ENCODE measurements at regions not wholly inside any gene's neighbourhood (a gene's known extent, or its start where the extent isn't known, plus 50 kb on each side); places are given as distances from the start of the nearest gene placed in this dataset.
"Not testable (repeated sequence)": the region's sequence is repeated elsewhere in the genome, so short reads cannot be mapped to it uniquely, and the experiment has no call there.

DNA sequence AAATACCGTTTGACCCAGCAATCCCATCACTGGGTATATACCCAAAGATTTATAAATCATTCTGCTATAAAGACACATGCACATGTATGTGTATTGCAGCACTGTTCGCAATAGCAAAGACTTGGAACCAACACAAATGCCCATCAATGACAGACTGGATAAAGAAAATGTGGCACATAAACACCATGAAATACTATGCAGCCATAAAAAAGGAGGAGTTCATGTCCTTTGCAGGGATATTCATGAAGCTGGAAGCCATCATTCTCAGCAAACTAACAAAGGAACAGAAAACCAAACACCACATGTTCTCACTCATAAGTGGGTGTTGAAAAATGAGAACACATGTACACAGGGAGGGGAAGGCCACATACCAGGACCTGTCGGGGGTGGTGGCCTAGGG is 86.5 kb upstream of the FGGY start:
- not testable (repeated sequence) for H3K27ac ChIP-seq (ENCODE audit: low read depth, low read length)
- 87 to 94% (median 91%) methylated on average over 3 of the region's 3 CpGs for WGBS, 3 donors

DNA sequence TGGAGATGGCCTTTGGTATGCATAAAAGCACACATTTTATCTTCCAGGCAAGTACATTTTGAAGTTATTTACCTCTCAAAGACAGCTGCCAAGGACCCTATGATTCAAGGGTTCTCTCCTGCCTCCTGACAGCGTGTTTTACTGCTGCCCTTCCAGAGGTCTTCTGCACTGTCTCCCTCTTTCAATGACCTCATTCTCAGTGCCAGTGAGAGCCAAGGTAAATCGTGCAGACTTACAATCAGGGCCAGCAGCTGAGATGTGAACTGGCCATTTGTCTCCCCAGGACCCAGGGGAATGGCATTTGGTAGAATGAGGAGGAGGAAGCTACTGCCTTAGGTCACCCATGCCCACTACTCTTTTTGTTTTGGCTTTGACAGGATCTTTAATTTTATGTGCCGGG is 84.2 kb upstream of the FGGY start:
- WGBS, 3 donors: 83 to 87% (median 85%) methylated on average over 3 of the region's 3 CpGs
- H3K27ac ChIP-seq (ENCODE audit: low read depth, low read length): no peak overlapping the region

- WGBS, 3 donors: 47 to 86% (median 81%) methylated on average over 10 of the region's 10 CpGs
- H3K27ac ChIP-seq (ENCODE audit: low read depth, low read length): no peak overlapping the region
Measured at GRCh38 chr1:59214248-59215208, 82.4 kb upstream of the FGGY start.

DNA sequence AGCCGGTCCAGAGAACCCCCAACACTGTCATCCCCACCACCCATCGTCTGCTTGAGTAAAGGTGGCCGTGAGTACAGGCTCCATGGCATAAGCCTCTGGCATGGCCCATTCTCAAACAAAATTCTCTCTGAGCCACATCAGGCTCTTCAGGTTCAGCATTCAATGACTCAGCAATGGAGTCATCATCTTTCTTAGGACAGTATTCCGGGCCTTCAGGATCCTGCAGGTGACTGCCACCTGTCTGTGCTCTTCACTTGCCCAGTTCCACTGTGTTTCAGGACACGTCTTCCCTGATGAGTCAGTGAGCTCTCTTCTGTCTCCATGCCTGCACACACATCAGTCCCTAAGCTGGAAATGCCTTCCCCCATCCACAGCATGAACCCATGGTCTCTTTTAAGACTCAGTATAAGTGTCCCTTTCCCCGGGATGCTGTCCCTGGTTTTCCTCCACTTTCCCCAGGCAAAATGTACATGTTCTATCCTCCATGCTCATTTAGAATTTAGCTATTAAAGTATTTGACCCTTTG is 81.1 kb upstream of the FGGY start:
- WGBS, 3 donors: 96 to 98% (median 97%) methylated on average over 6 of the region's 6 CpGs
- no peak overlapping the region for H3K27ac ChIP-seq (ENCODE audit: low read depth, low read length)

DNA sequence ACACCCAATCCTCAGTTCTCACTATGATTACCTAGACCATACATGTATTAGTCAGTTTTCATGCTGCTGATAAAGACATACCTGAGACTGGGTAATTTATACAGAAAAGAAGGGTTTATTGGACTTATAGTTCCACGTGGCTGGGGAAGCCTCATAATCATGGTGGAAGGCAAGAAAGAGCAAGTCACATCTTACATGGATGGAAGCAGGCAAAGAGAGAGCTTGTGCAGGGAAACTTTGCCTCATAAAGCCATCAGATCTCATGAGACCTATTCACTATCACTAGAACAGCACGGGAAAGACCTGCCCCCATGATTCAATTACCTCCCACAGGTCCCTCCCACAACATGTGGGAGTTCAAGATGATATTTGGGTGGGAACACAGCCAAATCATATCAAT is 79.5 kb upstream of the FGGY start:
- not testable (repeated sequence) for H3K27ac ChIP-seq (ENCODE audit: low read depth, low read length)
- WGBS, 3 donors: 69 to 90% (median 81%) methylated on average over 2 of the region's 2 CpGs

DNA sequence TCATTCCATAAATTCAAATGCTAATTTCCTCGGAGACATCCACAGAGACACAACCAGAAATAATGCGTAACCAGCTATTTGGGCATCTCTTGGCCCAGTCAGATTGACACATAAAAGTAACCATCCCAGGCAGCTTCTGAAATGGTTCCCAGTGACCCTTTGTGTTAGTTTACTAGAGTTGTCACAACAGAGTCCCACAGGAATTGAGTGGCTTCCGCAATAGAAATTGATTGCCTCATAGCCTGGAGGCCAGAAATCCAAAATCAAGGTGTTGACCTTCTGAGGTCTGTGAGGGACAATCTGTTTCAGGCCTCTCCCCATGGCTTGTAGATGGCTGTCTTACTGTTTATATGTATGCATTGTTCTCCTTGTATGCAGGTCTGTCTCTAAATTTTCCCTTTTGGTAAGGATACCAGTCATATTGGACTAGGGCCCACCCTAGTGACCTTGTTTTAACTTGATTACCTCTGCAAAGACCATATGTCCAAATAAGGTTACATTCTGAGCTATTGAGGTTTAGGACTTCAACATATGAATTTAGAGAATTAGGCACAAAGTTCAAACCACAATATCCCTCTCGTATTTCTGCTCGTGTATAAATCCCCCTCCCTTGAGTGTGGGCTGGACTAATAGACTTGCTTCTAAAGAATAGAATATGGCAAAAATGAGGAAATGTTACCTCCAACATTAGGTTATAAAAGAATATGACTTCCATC is 78.2 kb upstream of the FGGY start:
- WGBS, 3 donors: 56 to 77% (median 63%) methylated on average over 5 of the region's 5 CpGs

GRCh38 chr1:59219916-59220315 is 77.0 kb upstream of the FGGY start:
- WGBS, 3 donors: 64 to 84% (median 72%) methylated on average over 2 of the region's 2 CpGs

More for the DNA sequence above, 78.2 kb upstream of the FGGY start:
- no peak overlapping the region for H3K27ac ChIP-seq (ENCODE audit: low read depth, low read length)

GRCh38 chr1:59220356-59220755 is 76.5 kb upstream of the FGGY start:
- WGBS, 3 donors: 35 to 60% (median 41%) methylated on average over 5 of the region's 5 CpGs
- H3K27ac ChIP-seq (ENCODE audit: low read depth, low read length): no peak overlapping the region

More at GRCh38 chr1:59219916-59220315, 77.0 kb upstream of the FGGY start:
- H3K27ac ChIP-seq (ENCODE audit: low read depth, low read length): no peak overlapping the region

GRCh38 chr1:59223198-59223597 is 73.7 kb upstream of the FGGY start:
- H3K27ac ChIP-seq (ENCODE audit: low read depth, low read length): no peak overlapping the region
- WGBS, 3 donors: 72 to 86% (median 75%) methylated on average over 2 of the region's 2 CpGs

DNA sequence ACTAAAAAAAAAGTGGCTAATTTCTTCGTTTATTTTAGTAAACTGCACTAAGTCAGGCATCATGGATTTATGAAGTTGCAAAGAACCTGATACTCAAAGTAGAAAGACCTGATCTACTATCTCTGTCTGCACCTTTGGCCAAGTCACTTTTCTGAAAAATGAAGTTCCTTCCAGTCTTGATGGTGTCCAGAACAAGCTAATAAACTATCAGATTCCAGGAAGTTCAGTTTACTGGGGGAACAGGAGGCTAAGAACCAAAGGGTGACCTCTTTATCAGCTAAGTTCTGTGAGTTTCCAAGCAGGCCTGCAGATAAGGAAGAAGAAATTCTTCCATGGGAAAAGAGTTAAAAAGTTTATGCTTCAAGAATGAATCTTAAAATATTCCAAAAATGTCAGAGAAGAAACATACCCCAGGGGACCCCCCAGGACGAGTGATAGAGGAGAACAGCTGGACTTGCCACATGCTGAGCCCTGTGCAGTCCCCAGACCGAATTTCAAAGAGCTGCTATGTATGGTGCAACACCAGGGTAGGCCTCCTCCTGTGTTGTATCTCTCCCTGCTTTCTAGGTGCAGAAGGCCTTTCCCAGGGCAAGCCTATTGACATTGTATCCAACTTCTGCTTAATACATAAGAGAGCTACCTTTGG is 72.8 kb upstream of the FGGY start:
- H3K27ac ChIP-seq (ENCODE audit: low read depth, low read length): no peak overlapping the region
- 44 to 52% (median 52%) methylated on average over 3 of the region's 3 CpGs for WGBS, 3 donors

GRCh38 chr1:59225594-59226316 is 71.1 kb upstream of the FGGY start:
- 63 to 95% (median 94%) methylated on average over 2 of the region's 2 CpGs for WGBS, 3 donors

DNA sequence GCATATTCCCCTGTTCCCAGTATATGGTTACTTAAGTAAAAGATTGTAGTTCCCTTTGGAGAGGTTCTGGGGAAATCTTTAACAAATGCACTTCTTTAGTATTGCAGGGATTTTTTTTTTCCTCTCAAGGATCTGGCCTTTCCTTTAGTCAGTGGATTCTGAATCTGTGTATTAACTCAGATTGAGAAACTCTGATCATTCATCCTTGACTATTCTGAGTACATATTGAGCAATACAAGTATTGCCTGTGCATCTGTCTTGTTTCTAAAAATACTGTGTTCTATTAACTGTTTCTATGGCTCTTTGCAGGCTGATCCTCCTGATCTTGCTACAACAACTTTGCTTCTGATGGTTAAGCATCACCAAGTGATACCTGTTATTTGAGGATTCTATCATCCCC is 67.8 kb upstream of the FGGY start:
- no peak overlapping the region for H3K27ac ChIP-seq (ENCODE audit: low read depth, low read length)

More at GRCh38 chr1:59225594-59226316, 71.1 kb upstream of the FGGY start:
- H3K27ac ChIP-seq (ENCODE audit: low read depth, low read length): no peak overlapping the region

DNA sequence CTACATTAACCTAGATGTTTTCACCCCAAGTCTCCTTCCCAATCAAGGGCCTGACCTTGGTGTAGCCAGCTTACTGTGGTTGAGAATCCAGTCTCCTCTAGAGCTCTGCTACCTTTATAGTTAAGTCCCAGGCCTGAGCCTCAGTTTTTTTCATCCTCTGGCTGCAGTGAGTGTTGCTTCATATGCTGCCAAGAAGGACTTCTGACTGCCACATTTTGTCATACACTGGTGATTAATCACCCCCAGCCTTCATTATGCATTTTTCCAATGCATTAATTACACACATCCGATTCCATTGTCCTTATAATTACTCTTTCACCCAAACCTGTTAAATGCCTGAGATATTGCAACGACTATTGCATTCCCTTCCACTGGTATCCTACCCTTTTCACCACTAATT is 66.3 kb upstream of the FGGY start:
- 64 to 76% (median 72%) methylated on average over 2 of the region's 2 CpGs for WGBS, 3 donors
- H3K27ac ChIP-seq (ENCODE audit: low read depth, low read length): no peak overlapping the region

DNA sequence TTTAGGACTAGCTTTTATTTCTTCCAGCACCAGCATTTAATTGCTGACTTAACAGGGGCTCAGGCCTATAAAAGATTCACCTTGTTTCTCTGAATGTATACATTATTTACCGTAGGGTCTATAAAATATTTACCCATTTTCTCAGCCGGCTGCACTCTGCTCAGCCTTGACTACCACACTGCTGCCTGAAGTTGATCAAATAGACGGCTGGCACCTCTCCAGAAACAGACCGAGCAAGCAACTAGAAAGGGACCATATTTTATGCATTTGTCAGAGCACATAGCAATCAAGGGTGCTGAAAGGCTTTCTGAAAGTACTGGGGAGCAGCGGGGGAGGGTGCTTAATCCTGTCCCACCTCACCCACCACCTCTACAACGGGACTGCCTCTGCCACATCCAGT is 64.7 kb upstream of the FGGY start:
- WGBS, 3 donors: 39 to 89% (median 84%) methylated on average over 6 of the region's 6 CpGs
- H3K27ac ChIP-seq (ENCODE audit: low read depth, low read length): no peak overlapping the region

- 88 to 100% (median 96%) methylated on average over 1 of the region's 1 CpG for WGBS, 3 donors
Measured at GRCh38 chr1:59233444-59233843, 63.5 kb upstream of the FGGY start.

DNA sequence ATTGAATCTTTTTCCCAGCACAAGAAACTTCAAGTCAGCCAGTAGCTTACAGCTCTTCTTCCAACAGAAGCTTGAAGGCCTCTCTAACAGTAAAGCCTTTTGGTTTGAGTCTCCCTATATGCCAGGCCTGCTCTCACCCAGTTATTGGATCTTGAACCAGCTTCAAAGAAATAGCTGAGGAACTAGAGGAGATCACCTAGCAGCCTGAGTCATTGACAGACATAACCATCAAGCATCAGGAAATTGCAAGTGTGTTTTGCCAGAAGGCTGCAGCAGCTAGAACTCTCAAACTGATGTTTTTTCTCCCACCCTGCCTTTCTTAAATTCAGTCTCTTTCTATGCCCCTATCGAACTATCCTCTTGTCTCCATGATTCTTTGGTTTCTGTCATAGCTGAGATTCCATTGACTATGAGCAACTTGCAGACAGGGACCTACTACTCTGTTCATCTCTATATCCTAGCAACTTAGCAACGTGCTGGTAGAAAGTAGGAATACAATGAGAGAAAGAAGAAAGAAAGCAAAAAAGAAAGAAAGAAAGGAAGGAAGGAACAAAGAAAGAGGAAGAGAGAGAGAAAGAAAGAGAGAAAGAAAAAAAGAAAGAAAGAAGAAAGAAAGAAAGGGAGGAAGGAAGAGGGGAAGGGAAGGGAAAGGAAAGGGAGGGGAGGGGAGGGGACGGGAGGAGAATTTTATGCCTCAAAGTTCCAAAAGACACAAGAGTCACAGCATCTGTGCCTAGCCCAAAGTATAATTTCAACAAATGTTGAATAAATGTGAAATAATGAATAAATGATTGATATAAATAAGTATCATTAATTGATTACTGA is 60.0 kb upstream of the FGGY start:
- no peak overlapping the region for H3K27ac ChIP-seq (ENCODE audit: low read depth, low read length)
- WGBS, 3 donors: 75 to 91% (median 78%) methylated on average over 3 of the region's 3 CpGs

More at GRCh38 chr1:59233444-59233843, 63.5 kb upstream of the FGGY start:
- no peak overlapping the region for H3K27ac ChIP-seq (ENCODE audit: low read depth, low read length)

DNA sequence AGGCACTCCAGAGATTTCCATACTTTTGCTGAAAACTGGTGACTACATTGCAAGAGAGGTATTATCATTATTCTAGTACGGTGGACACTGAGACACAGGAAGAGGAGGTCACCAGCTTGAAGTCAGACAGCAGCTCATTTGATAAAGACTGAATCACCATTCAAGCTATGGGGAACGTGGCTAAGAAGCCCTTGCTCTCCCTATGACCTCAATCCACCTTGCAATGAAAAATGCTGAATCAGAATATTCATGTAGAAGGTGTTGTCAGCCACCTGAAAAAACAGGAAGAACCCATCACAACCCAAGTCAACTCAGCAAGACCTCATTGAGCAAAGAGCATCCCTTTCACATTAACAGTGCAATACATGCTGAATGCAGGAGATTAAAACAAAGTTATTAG is 59.0 kb upstream of the FGGY start:
- WGBS, 3 donors: 78 to 86% (median 82%) methylated on average over 2 of the region's 2 CpGs
- no peak overlapping the region for H3K27ac ChIP-seq (ENCODE audit: low read depth, low read length)

Measured in adipose tissue (tissue), 3 donors.